ENCODE measurements at regions not wholly inside any gene's neighbourhood (a gene's known extent, or its start where the extent isn't known, plus 50 kb on each side); places are given as distances from the start of the nearest gene placed in this dataset.

GRCh38 chr16:59759296-59759695, 1025.2 kb upstream of the GOT2 start:
- no peaks in the 10 kb centered on the region for H3K4me1 ChIP-seq (replicated peaks in 1 of 2; ENCODE audit: control insufficient read depth in 2 of 2, insufficient read depth in 2 of 2, low read length in 2 of 2)
- FAIRE-seq (no peak), ATAC-seq (no peak), DNase-seq (ENCODE audit: extremely low read depth in 1 of 4, low spot score in 3 of 4) (no peak)
- H3K9me1 ChIP-seq (ENCODE audit: control insufficient read depth, insufficient read depth, low read length) = no peaks in the 10 kb centered on the region
- H3K27ac ChIP-seq (ENCODE audit: extremely low read depth, low read depth, low read length) = no peak overlapping the region
- no peaks in the 10 kb centered on the region for H3K36me3 ChIP-seq (ENCODE audit: control insufficient read depth, insufficient read depth, low read length)
- ChIA-PET POLR2A (no interaction called here), CTCF (ENCODE audit: low intra/inter-chr PET ratio) (no interaction called here)
- no peak overlapping the region for H3K9ac ChIP-seq (ENCODE audit: insufficient read depth in 1 of 2, low read depth in 2 of 2, low read length in 2 of 2)
- in situ Hi-C loops (cut with MboI) (no loop called here), intact Hi-C loops (cut with micrococcal nuclease) (no loop called here)
- H2AFZ ChIP-seq (ENCODE audit: low read depth, low read length) = no peak overlapping the region
- no peaks in the 10 kb centered on the region for H4K20me1 ChIP-seq (replicated peaks; ENCODE audit: control insufficient read depth, insufficient read depth, low read length)
- WGBS (ENCODE audit: insufficient coverage, low coverage, missing lambda C conversion rate) = 0% methylated on average over 3 of the region's 3 CpGs
- H3K4me3 ChIP-seq = no peak overlapping the region
- no TSS peak for BruUV-seq (replicated peaks)
- H3K4me2 ChIP-seq (ENCODE audit: insufficient read depth, low read length) = no peak overlapping the region
- H3K27me3 ChIP-seq (ENCODE audit: control insufficient read depth in 2 of 2, insufficient read depth in 2 of 2, low read length in 2 of 2) = no peaks in the 10 kb centered on the region
- TF ChIP-seq ILK (tag; IDR thresholded peaks at IDR 0.05; ENCODE audit: borderline replicate concordance, low read depth) = no peak
- no peak for TF ChIP-seq ARHGAP35 (IDR thresholded peaks at IDR 0.05; ENCODE audit: partially characterized antibody)
- TF ChIP-seq SREBF1 (IDR thresholded peaks at IDR 0.05; ENCODE audit: borderline replicate concordance, low read depth, low read length) = no peak
- no peak for TF ChIP-seq ZFP30 (CRISPR knock-in tag; IDR thresholded peaks at IDR 0.05; ENCODE audit: borderline replicate concordance)
- no peak for TF ChIP-seq MXD1 (CRISPR knock-in tag; IDR thresholded peaks at IDR 0.05; ENCODE audit: borderline replicate concordance, poor library complexity, severe bottlenecking)
- no peak for TF ChIP-seq EP300 (IDR thresholded peaks at IDR 0.05; ENCODE audit: low read length)
- TF ChIP-seq HINFP (tag; conservative IDR thresholded peaks at IDR 0.05; ENCODE audit: low read depth) = no peak
- TF ChIP-seq TEAD1 (CRISPR knock-in tag; IDR thresholded peaks at IDR 0.05) = no peak
- no peak for TF ChIP-seq SNAPC5 (CRISPR knock-in tag; IDR thresholded peaks at IDR 0.05)
- no peak for TF ChIP-seq ZNF408 (CRISPR knock-in tag; IDR thresholded peaks at IDR 0.05; ENCODE audit: low read depth)
- TF ChIP-seq KDM1A (IDR thresholded peaks at IDR 0.05) = no peak
- TF ChIP-seq JUN (IDR thresholded peaks at IDR 0.05; ENCODE audit: borderline replicate concordance, low read depth, low read length) = no peak
- no peak for TF ChIP-seq JUN (CRISPR knock-in tag; IDR thresholded peaks at IDR 0.05; ENCODE audit: borderline replicate concordance)
- no peak for TF ChIP-seq POLR3G (IDR thresholded peaks at IDR 0.05; ENCODE audit: extremely low read depth, insufficient read length, insufficient replicate concordance)
- H3K79me2 ChIP-seq (ENCODE audit: control insufficient read depth, insufficient read depth, low read length) = no peaks in the 10 kb centered on the region
- no peaks in the 10 kb centered on the region for H3K9me3 ChIP-seq (replicated peaks; ENCODE audit: control insufficient read depth, insufficient read depth, low read depth, low read length)
